ENCODE measurements at regions not wholly inside any gene's neighbourhood (a gene's known extent, or its start where the extent isn't known, plus 50 kb on each side); places are given as distances from the start of the nearest gene placed in this dataset.
"Not testable (repeated sequence)": the region's sequence is repeated elsewhere in the genome, so short reads cannot be mapped to it uniquely, and the experiment has no call there.

DNA sequence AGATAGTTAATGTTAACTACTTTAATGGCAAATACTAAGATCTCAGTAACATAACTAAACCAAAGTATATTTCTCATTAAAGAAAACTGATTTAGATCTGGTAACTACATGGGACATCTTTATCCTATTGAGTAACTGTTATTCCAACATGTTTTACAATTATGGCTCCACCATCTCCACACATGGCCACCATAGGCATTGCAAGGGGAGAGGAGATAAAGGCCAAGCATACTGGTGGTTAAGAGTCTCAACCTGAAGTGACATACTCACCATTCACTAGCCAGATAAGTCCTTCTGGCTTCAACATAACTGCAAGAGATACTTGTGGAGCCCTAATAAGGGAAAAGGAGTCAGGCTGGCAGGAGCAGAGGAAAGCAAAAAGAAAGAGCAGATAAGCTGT lies 1586.4 kb upstream of the SPRY2 start:
- no peak for DNase-seq (ENCODE audit: low read depth in 6 of 9, low spot score in 9 of 9)
- Histone ChIP-seq H3K36me3 (ENCODE audit: control insufficient read depth in 2 of 2, insufficient read depth in 2 of 2, low read length in 1 of 2) (no peaks in the 10 kb centered on the region), H3K4me1 (ENCODE audit: control insufficient read depth in 2 of 2, insufficient read depth in 2 of 2, low read length in 2 of 2) (no peaks in the 10 kb centered on the region), H3K4me3 (ENCODE audit: low read length in 2 of 2) (no peak overlapping the region), H3K27ac (ENCODE audit: low read depth in 1 of 2, low read length in 1 of 2) (no peak overlapping the region), H3K9me3 (ENCODE audit: control insufficient read depth in 2 of 2, insufficient read depth in 1 of 2, low read length in 1 of 2) (no peaks in the 10 kb centered on the region), H3K27me3 (ENCODE audit: control insufficient read depth in 2 of 2, insufficient read depth in 1 of 2, low read length in 1 of 2) (no peaks in the 10 kb centered on the region)

- 92% methylated on average over 2 of the region's 2 CpGs for WGBS
- H3K4me3 ChIP-seq (ENCODE audit: low read length in 2 of 2): no peak overlapping the region
- no peak for DNase-seq (ENCODE audit: low read depth in 6 of 9, low spot score in 9 of 9)
Observed at GRCh38 chr13:81917810-81918209, 1576.9 kb upstream of the SPRY2 start.

GRCh38 chr13:81916461-81916860 lies 1575.5 kb upstream of the SPRY2 start:
- Histone ChIP-seq H3K4me1 (ENCODE audit: control insufficient read depth in 2 of 2, insufficient read depth in 2 of 2, low read length in 2 of 2) (no peaks in the 10 kb centered on the region), H3K9me3 (ENCODE audit: control insufficient read depth in 2 of 2, insufficient read depth in 1 of 2, low read length in 1 of 2) (no peaks in the 10 kb centered on the region), H3K27ac (ENCODE audit: low read depth in 1 of 2, low read length in 1 of 2) (no peak overlapping the region), H3K27me3 (ENCODE audit: control insufficient read depth in 2 of 2, insufficient read depth in 1 of 2, low read length in 1 of 2) (no peaks in the 10 kb centered on the region), H3K4me3 (ENCODE audit: low read length in 2 of 2) (no peak overlapping the region), H3K36me3 (ENCODE audit: control insufficient read depth in 2 of 2, insufficient read depth in 2 of 2, low read length in 1 of 2) (no peaks in the 10 kb centered on the region)
- no peak for DNase-seq (ENCODE audit: low read depth in 6 of 9, low spot score in 9 of 9)

More at GRCh38 chr13:81917810-81918209, 1576.9 kb upstream of the SPRY2 start:
- Histone ChIP-seq H3K9me3 (ENCODE audit: control insufficient read depth in 2 of 2, insufficient read depth in 1 of 2, low read length in 1 of 2) (no peaks in the 10 kb centered on the region), H3K27ac (ENCODE audit: low read depth in 1 of 2, low read length in 1 of 2) (no peak overlapping the region), H3K36me3 (ENCODE audit: control insufficient read depth in 2 of 2, insufficient read depth in 2 of 2, low read length in 1 of 2) (no peaks in the 10 kb centered on the region), H3K4me1 (ENCODE audit: control insufficient read depth in 2 of 2, insufficient read depth in 2 of 2, low read length in 2 of 2) (no peaks in the 10 kb centered on the region), H3K27me3 (ENCODE audit: control insufficient read depth in 2 of 2, insufficient read depth in 1 of 2, low read length in 1 of 2) (no peaks in the 10 kb centered on the region)

DNA sequence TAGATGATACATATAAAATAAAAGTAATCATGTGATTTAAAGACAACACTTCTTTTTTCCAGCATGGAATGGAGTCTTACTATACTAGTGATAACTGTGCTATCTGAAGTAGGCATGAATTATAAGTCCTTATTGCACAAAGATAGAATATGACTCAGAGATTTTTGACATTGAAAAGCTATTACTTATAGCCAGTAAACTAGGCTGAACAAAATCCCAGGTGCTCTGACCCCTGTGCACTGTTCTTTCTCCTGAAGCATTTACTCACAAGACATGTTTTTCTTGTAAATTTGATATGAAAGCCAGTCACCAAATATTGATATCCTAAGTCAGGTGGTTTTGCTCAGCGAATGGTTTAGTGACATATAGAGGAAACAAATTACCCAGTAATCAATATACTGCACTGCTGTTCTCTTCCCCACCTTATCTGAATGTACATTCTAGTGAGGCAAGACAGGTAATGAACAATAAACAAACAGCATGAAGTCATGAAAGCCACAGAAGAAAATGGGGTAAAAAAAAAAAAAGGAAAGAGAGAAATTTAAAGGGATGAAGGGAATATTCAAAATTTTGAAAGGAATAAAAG lies 1567.0 kb upstream of the SPRY2 start:
- Histone ChIP-seq H3K27ac (ENCODE audit: low read depth in 1 of 2, low read length in 1 of 2) (no peak overlapping the region), H3K36me3 (ENCODE audit: control insufficient read depth in 2 of 2, insufficient read depth in 2 of 2, low read length in 1 of 2) (no peaks in the 10 kb centered on the region), H3K27me3 (ENCODE audit: control insufficient read depth in 2 of 2, insufficient read depth in 1 of 2, low read length in 1 of 2) (no peaks in the 10 kb centered on the region), H3K9me3 (ENCODE audit: control insufficient read depth in 2 of 2, insufficient read depth in 1 of 2, low read length in 1 of 2) (no peaks in the 10 kb centered on the region), H3K4me1 (ENCODE audit: control insufficient read depth in 2 of 2, insufficient read depth in 2 of 2, low read length in 2 of 2) (no peaks in the 10 kb centered on the region), H3K4me3 (ENCODE audit: low read length in 2 of 2) (no peak overlapping the region)
- WGBS: 87% methylated on average over 1 of the region's 1 CpG
- no peak for DNase-seq (ENCODE audit: low read depth in 6 of 9, low spot score in 9 of 9)

DNA sequence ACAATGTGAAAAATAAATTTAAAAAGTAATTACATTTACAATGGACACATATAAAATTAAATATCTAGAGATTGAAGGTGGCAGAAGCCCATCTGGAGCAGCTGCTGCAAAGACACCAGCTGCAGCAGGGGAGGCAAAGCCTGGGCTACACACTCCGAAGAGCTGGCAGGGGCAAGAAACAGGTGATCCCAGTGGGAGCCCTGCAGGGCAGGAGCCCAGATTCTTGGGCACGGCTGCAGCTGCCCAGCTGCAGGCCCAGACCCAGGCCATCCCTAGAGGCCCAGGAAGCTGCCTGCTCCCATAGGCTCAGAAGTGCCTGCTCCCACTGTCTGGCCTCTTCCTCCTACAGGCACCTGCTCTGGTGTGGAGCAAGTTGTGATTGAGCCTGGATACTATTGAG lies 1547.9 kb upstream of the SPRY2 start:
- H3K36me3 ChIP-seq (ENCODE audit: control insufficient read depth in 2 of 2, insufficient read depth in 2 of 2, low read length in 1 of 2): no peaks in the 10 kb centered on the region
- no peak overlapping the region for H3K4me3 ChIP-seq (ENCODE audit: low read length in 2 of 2)
- H3K27ac ChIP-seq (ENCODE audit: low read depth in 1 of 2, low read length in 1 of 2): no peak overlapping the region
- no peak for DNase-seq (ENCODE audit: low read depth in 6 of 9, low spot score in 9 of 9)
- peaks cover 0 to 18% of the 10 kb centered on the region in 2 donors for H3K9me3 ChIP-seq (ENCODE audit: control insufficient read depth in 2 of 2, insufficient read depth in 1 of 2, low read length in 1 of 2)
- no peaks in the 10 kb centered on the region for H3K4me1 ChIP-seq (ENCODE audit: control insufficient read depth in 2 of 2, insufficient read depth in 2 of 2, low read length in 2 of 2)
- 95% methylated on average over 2 of the region's 2 CpGs for WGBS
- H3K27me3 ChIP-seq (ENCODE audit: control insufficient read depth in 2 of 2, insufficient read depth in 1 of 2, low read length in 1 of 2): no peaks in the 10 kb centered on the region

GRCh38 chr13:81874681-81875661 lies 1534.0 kb upstream of the SPRY2 start:
- 75% methylated on average over 10 of the region's 10 CpGs for WGBS

GRCh38 chr13:81874253-81874652 lies 1533.3 kb upstream of the SPRY2 start:
- 72% methylated on average over 4 of the region's 4 CpGs for WGBS
- Histone ChIP-seq H3K4me3 (ENCODE audit: low read length in 2 of 2) (no peak overlapping the region), H3K27me3 (ENCODE audit: control insufficient read depth in 2 of 2, insufficient read depth in 1 of 2, low read length in 1 of 2) (no peaks in the 10 kb centered on the region), H3K27ac (ENCODE audit: low read depth in 1 of 2, low read length in 1 of 2) (no peak overlapping the region), H3K9me3 (ENCODE audit: control insufficient read depth in 2 of 2, insufficient read depth in 1 of 2, low read length in 1 of 2) (peaks cover 0 to 1% of the 10 kb centered on the region in 2 donors), H3K4me1 (ENCODE audit: control insufficient read depth in 2 of 2, insufficient read depth in 2 of 2, low read length in 2 of 2) (no peaks in the 10 kb centered on the region), H3K36me3 (ENCODE audit: control insufficient read depth in 2 of 2, insufficient read depth in 2 of 2, low read length in 1 of 2) (no peaks in the 10 kb centered on the region)
- no peak for DNase-seq (ENCODE audit: low read depth in 6 of 9, low spot score in 9 of 9)

More at GRCh38 chr13:81874681-81875661, 1534.0 kb upstream of the SPRY2 start:
- DNase-seq (ENCODE audit: low read depth in 6 of 9, low spot score in 9 of 9): no peak
- no peaks in the 10 kb centered on the region for H3K4me1 ChIP-seq (ENCODE audit: control insufficient read depth in 2 of 2, insufficient read depth in 2 of 2, low read length in 2 of 2)
- H3K27me3 ChIP-seq (ENCODE audit: control insufficient read depth in 2 of 2, insufficient read depth in 1 of 2, low read length in 1 of 2): no peaks in the 10 kb centered on the region
- H3K36me3 ChIP-seq (ENCODE audit: control insufficient read depth in 2 of 2, insufficient read depth in 2 of 2, low read length in 1 of 2): no peaks in the 10 kb centered on the region
- H3K4me3 ChIP-seq (ENCODE audit: low read length in 2 of 2): no peak overlapping the region
- peaks cover 0 to 1% of the 10 kb centered on the region in 2 donors for H3K9me3 ChIP-seq (ENCODE audit: control insufficient read depth in 2 of 2, insufficient read depth in 1 of 2, low read length in 1 of 2)
- H3K27ac ChIP-seq (ENCODE audit: low read depth in 1 of 2, low read length in 1 of 2): no peak overlapping the region

DNA sequence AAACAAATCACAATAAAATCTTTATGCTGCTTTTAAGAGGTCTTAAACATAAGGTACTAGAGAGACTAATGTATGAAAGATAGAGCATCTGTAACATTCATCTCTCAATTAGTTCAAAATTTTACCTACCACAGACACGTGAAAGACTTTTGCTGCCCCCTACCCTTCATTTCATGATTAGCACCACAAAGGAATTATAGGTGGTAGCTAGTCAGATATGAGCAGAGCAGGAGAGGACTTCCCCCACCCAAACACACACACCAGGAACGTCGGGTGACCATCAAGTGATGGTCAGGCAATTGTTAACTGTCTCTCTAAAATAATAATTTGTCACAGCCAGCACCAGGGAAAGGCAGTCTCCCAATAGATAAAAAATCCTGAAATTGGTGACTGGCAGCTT lies 1531.7 kb upstream of the SPRY2 start:
- H3K4me3 ChIP-seq (ENCODE audit: low read length in 2 of 2): no peak overlapping the region
- H3K27ac ChIP-seq (ENCODE audit: low read depth in 1 of 2, low read length in 1 of 2): no peak overlapping the region
- no peaks in the 10 kb centered on the region for H3K27me3 ChIP-seq (ENCODE audit: control insufficient read depth in 2 of 2, insufficient read depth in 1 of 2, low read length in 1 of 2)
- H3K4me1 ChIP-seq (ENCODE audit: control insufficient read depth in 2 of 2, insufficient read depth in 2 of 2, low read length in 2 of 2): no peaks in the 10 kb centered on the region
- H3K9me3 ChIP-seq (ENCODE audit: control insufficient read depth in 2 of 2, insufficient read depth in 1 of 2, low read length in 1 of 2): peaks cover 0 to 1% of the 10 kb centered on the region in 2 donors
- DNase-seq (ENCODE audit: low read depth in 6 of 9, low spot score in 9 of 9): no peak
- H3K36me3 ChIP-seq (ENCODE audit: control insufficient read depth in 2 of 2, insufficient read depth in 2 of 2, low read length in 1 of 2): no peaks in the 10 kb centered on the region
- 5% methylated on average over 3 of the region's 3 CpGs for WGBS

GRCh38 chr13:81871751-81872325 lies 1530.9 kb upstream of the SPRY2 start:
- WGBS: 73% methylated on average over 4 of the region's 4 CpGs
- H3K27ac ChIP-seq (ENCODE audit: low read depth in 1 of 2, low read length in 1 of 2); H3K9me3 ChIP-seq (ENCODE audit: control insufficient read depth in 2 of 2, insufficient read depth in 1 of 2, low read length in 1 of 2); H3K27me3 ChIP-seq (ENCODE audit: control insufficient read depth in 2 of 2, insufficient read depth in 1 of 2, low read length in 1 of 2); H3K4me3 ChIP-seq (ENCODE audit: low read length in 2 of 2); DNase-seq (ENCODE audit: low read depth in 6 of 9, low spot score in 9 of 9); H3K36me3 ChIP-seq (ENCODE audit: control insufficient read depth in 2 of 2, insufficient read depth in 2 of 2, low read length in 1 of 2); H3K4me1 ChIP-seq (ENCODE audit: control insufficient read depth in 2 of 2, insufficient read depth in 2 of 2, low read length in 2 of 2): not testable (repeated sequence)

All from thymus (tissue), 11 donors.